Neural cell (in vitro differentiated cells): ENCODE measurements at regions not wholly inside any gene's neighbourhood (a gene's known extent, or its start where the extent isn't known, plus 50 kb on each side); places are given as distances from the start of the nearest gene placed in this dataset.

ENCODE experiments used
- H2AFZ ChIP-seq: fragments of 200-600, 300-800 bp; sonication (generic), shearing (Covaris generic); 2 replicates; pipeline ENCODE4 v1.6.0; 2014; ENCODE audit warnings: low read depth, mild to moderate bottlenecking, antibody characterized with exemption, low read length, moderate library complexity
- H3F3A ChIP-seq: fragments of 200-600 bp; shearing (Covaris generic); 2 replicates; pipeline ENCODE4 v1.6.1; 2016; ENCODE audit warnings: mild to moderate bottlenecking, moderate library complexity, mixed read lengths, antibody characterized with exemption, low read length; ENCODE audit not compliant: insufficient read depth, poor library complexity, severe bottlenecking
- H3K27ac ChIP-seq: fragments of 200-600, 300-800 bp; sonication (generic), shearing (Covaris generic); 2 replicates; pipeline ENCODE4 v1.5.1; 2014; ENCODE audit warnings: mild to moderate bottlenecking, low read length, moderate library complexity
- H3K27me3 ChIP-seq: fragments of 300-800, 200-600 bp; sonication (generic), shearing (Covaris generic); 2 replicates; pipeline ENCODE4 v1.6.0; 2014; ENCODE audit warnings: mild to moderate bottlenecking, low read depth, low read length, moderate library complexity; ENCODE audit not compliant: insufficient read depth
- H3K36me3 ChIP-seq: fragments of 300-800, 200-600 bp; sonication (generic), shearing (Covaris generic); 2 replicates; pipeline ENCODE4 v1.5.1; 2014; ENCODE audit warnings: mild to moderate bottlenecking, antibody characterized with exemption, low read length, moderate library complexity; ENCODE audit not compliant: insufficient read depth
- H3K4me2 ChIP-seq: fragments of 300-800, 200-600 bp; sonication (generic), shearing (Covaris generic); 2 replicates; pipeline ENCODE4 v1.6.0; 2014; ENCODE audit warnings: mild to moderate bottlenecking, low read length
- H3K4me3 ChIP-seq: fragments of 300-800, 200-600 bp; sonication (generic), shearing (Covaris generic); 2 replicates; pipeline ENCODE4 v1.5.1; 2014; ENCODE audit warnings: mild to moderate bottlenecking, low read length, moderate library complexity
- H3K79me2 ChIP-seq: fragments of 200-600 bp; shearing (Covaris generic); replicated peaks from 2 replicates; pipeline ENCODE4 v1.6.0; 2014; ENCODE audit warnings: mild to moderate bottlenecking, low read length, moderate library complexity; ENCODE audit not compliant: insufficient read depth
- H3K9ac ChIP-seq: fragments of 300-800, 200-600 bp; sonication (generic), shearing (Covaris generic); 2 replicates; pipeline ENCODE4 v1.6.1; 2016; ENCODE audit warnings: mild to moderate bottlenecking, low read length, mixed read lengths
- H3K9me2 ChIP-seq: fragments of 200-600 bp; shearing (Covaris generic); 2 replicates; pipeline ENCODE4 v1.6.1; 2016; ENCODE audit warnings: mild to moderate bottlenecking, low read length, mixed read lengths; ENCODE audit not compliant: insufficient read depth
- H3K9me3 ChIP-seq: fragments of 200-600, 300-800 bp; sonication (generic), shearing (Covaris generic); 2 replicates; pipeline ENCODE4 v1.6.1; 2016; ENCODE audit warnings: mild to moderate bottlenecking, mixed run types, low read length, moderate library complexity, mixed read lengths
- H4K20me1 ChIP-seq: fragments of 200-600 bp; shearing (Covaris generic); 2 replicates; pipeline ENCODE4 v1.6.1; 2016; ENCODE audit warnings: mild to moderate bottlenecking, mixed run types; ENCODE audit not compliant: insufficient read depth
- CTCF ChIP-seq: fragments of 450-650 bp; IDR thresholded peaks from 2 replicates; pipeline ENCODE4 v1.5.1; 2014; ENCODE audit warnings: antibody characterized with exemption, mild to moderate bottlenecking, moderate library complexity; ENCODE audit not compliant: poor library complexity, severe bottlenecking
- EP300 ChIP-seq: fragments of 450-650 bp; conservative IDR thresholded peaks from 2 replicates; pipeline ENCODE4 v1.6.1; 2014; ENCODE audit warnings: antibody characterized with exemption, mild to moderate bottlenecking, moderate library complexity; ENCODE audit not compliant: poor library complexity, severe bottlenecking
- EZH2 ChIP-seq: fragments of 200-600, 300-800 bp; shearing (Covaris generic), sonication (generic); IDR thresholded peaks from 2 replicates; pipeline ENCODE4 v1.6.1; 2014; ENCODE audit warnings: antibody characterized with exemption, low read length, borderline replicate concordance, mild to moderate bottlenecking; ENCODE audit not compliant: insufficient read depth, poor library complexity, severe bottlenecking
- MXI1 ChIP-seq: fragments of 450-650 bp; conservative IDR thresholded peaks from 2 replicates; pipeline ENCODE4 v1.6.1; 2014; ENCODE audit warnings: antibody characterized with exemption, mild to moderate bottlenecking; ENCODE audit not compliant: poor library complexity, severe bottlenecking
- POLR2AphosphoS5 ChIP-seq: IDR thresholded peaks from 2 replicates; pipeline ENCODE4 v1.6.1; 2012
- RAD21 ChIP-seq: fragments of 450-650 bp; conservative IDR thresholded peaks from 2 replicates; pipeline ENCODE4 v1.6.1; 2014; ENCODE audit warnings: antibody characterized with exemption, mild to moderate bottlenecking, moderate library complexity
- REST ChIP-seq: IDR thresholded peaks from 2 replicates; pipeline ENCODE4 v1.6.1; 2012; ENCODE audit warnings: borderline replicate concordance
- SMC3 ChIP-seq: fragments of 450-650 bp; conservative IDR thresholded peaks from 2 replicates; pipeline ENCODE4 v1.6.1; 2014; ENCODE audit warnings: antibody characterized with exemption, mild to moderate bottlenecking, moderate library complexity; ENCODE audit not compliant: poor library complexity
- TAF1 ChIP-seq: IDR thresholded peaks from 2 replicates; pipeline ENCODE4 v1.6.1; 2012; ENCODE audit warnings: low read depth

GRCh38 chr6:15843764-15844163 is 180.9 kb upstream of the DTNBP1 start:
- no peaks in the 10 kb centered on the region for H4K20me1 ChIP-seq
- H3K36me3 ChIP-seq = no peaks in the 10 kb centered on the region
- no peaks in the 10 kb centered on the region for H3K9me2 ChIP-seq
- TF ChIP-seq TAF1 (no peak), POLR2AphosphoS5 (no peak), CTCF (no peak), RAD21 (no peak), SMC3 (no peak), MXI1 (no peak), EP300 (no peak), REST (no peak), EZH2 (no peak)
- no peak overlapping the region for H3K9ac ChIP-seq
- H3K9me3 ChIP-seq = no peaks in the 10 kb centered on the region
- no peak overlapping the region for H3K4me3 ChIP-seq
- H3K4me2 ChIP-seq = no peak overlapping the region
- H2AFZ ChIP-seq = no peak overlapping the region
- H3K27ac ChIP-seq = no peak overlapping the region
- no peaks in the 10 kb centered on the region for H3K27me3 ChIP-seq
- H3F3A ChIP-seq = no peaks in the 10 kb centered on the region
- no peaks in the 10 kb centered on the region for H3K79me2 ChIP-seq

GRCh38 chr6:15843226-15843625 is 180.4 kb upstream of the DTNBP1 start:
- Histone ChIP-seq H3K9me2 (no peaks in the 10 kb centered on the region), H3K9me3 (no peaks in the 10 kb centered on the region), H3F3A (no peaks in the 10 kb centered on the region), H3K79me2 (no peaks in the 10 kb centered on the region), H3K4me3 (no peak overlapping the region), H3K9ac (no peak overlapping the region), H3K4me2 (no peak overlapping the region), H4K20me1 (no peaks in the 10 kb centered on the region), H2AFZ (no peak overlapping the region), H3K36me3 (no peaks in the 10 kb centered on the region), H3K27me3 (no peaks in the 10 kb centered on the region), H3K27ac (no peak overlapping the region)
- TF ChIP-seq REST (no peak), SMC3 (no peak), TAF1 (no peak), EZH2 (no peak), MXI1 (no peak), CTCF (no peak), EP300 (no peak), POLR2AphosphoS5 (no peak), RAD21 (no peak)
